ENCODE measurements at regions not wholly inside any gene's neighbourhood (a gene's known extent, or its start where the extent isn't known, plus 50 kb on each side); places are given as distances from the start of the nearest gene placed in this dataset.
"Not testable (repeated sequence)": the region's sequence is repeated elsewhere in the genome, so short reads cannot be mapped to it uniquely, and the experiment has no call there.

DNA sequence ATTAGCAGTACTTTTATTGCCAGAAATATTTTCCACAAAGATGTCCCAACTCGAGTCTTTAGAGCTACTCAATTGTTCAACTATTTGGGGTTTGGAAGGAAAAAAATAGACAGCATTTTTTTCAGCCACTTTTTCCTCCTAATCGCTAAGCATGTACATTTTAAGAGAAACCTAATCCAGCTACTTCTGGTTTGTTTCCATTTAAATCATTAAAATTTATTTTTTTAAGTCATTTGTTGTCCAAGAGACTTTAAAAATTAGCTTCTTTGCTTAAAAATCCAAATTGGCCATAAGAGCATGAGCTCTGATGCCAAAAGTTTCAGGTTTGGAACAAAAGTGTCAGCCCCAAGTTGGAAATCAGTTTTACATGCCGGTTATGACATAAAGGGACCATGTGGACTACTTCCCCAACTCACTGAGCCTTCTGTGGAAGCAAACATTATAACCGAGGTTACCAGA, 186.3 kb upstream of the INTU start:
- H3K4me2 ChIP-seq: no peak overlapping the region
- no peaks in the 10 kb centered on the region for H3K9me3 ChIP-seq
- TF ChIP-seq Cebpa-rat (IDR thresholded peaks at IDR 0.05): no peak
- no peaks in the 10 kb centered on the region for H3K4me1 ChIP-seq
- no peak overlapping the region for H3K4me3 ChIP-seq
- no peak overlapping the region for H3K9ac ChIP-seq
- no peaks in the 10 kb centered on the region for H4K20me1 ChIP-seq
- no peaks in the 10 kb centered on the region for H3K36me3 ChIP-seq
- H3K27me3 ChIP-seq: no peaks in the 10 kb centered on the region
- no peak overlapping the region for H3K27ac ChIP-seq

DNA sequence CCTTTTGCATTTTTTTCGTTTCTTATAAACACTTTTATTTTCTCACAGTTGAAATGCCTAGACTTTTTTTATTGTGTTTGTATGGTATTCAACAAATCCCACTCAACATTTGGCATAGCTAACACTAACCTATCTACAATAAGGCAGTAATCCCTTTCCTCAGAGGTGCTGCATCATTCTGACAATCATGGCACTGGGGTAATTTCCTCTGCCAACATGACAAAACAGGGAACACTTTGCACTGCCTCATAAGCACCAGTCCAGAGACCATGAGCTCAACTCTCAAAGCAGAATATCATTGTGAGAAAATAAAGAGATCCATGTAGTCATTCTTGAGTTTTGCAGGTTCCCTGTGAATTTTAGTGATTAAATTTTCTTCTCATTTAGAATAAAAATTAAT, 183.8 kb upstream of the INTU start:
- TF ChIP-seq Cebpa-rat (IDR thresholded peaks at IDR 0.05): no peak
- Histone ChIP-seq H3K27ac (no peak overlapping the region), H3K4me2 (no peak overlapping the region), H3K9ac (no peak overlapping the region), H3K4me3 (no peak overlapping the region), H3K36me3 (no peaks in the 10 kb centered on the region), H4K20me1 (no peaks in the 10 kb centered on the region), H3K4me1 (no peaks in the 10 kb centered on the region), H3K9me3 (no peaks in the 10 kb centered on the region), H3K27me3 (no peaks in the 10 kb centered on the region)

DNA sequence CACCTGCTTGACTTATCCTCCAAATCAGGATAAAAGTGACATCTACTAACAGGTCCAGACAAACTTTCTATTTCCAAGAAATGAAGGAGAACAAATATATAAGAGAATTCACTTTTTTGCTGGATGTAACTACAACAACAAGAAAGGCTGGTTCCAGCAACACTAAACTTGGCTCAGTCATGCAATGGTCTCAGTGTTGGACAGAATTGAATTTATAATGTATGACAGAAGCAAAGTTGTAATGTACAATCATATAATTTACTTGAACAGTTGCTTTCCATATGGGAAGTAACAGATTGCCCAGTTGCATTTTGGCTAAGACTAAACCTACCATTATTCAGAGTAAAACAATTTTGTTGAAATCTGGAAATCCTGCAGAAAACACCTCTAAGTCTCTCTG, 183.3 kb upstream of the INTU start:
- Histone ChIP-seq H4K20me1 (no peaks in the 10 kb centered on the region), H3K4me2 (no peak overlapping the region), H3K9ac (no peak overlapping the region), H3K4me1 (no peaks in the 10 kb centered on the region), H3K27me3 (no peaks in the 10 kb centered on the region), H3K9me3 (no peaks in the 10 kb centered on the region), H3K36me3 (no peaks in the 10 kb centered on the region), H3K27ac (no peak overlapping the region), H3K4me3 (no peak overlapping the region)
- TF ChIP-seq Cebpa-rat (IDR thresholded peaks at IDR 0.05): no peak

DNA sequence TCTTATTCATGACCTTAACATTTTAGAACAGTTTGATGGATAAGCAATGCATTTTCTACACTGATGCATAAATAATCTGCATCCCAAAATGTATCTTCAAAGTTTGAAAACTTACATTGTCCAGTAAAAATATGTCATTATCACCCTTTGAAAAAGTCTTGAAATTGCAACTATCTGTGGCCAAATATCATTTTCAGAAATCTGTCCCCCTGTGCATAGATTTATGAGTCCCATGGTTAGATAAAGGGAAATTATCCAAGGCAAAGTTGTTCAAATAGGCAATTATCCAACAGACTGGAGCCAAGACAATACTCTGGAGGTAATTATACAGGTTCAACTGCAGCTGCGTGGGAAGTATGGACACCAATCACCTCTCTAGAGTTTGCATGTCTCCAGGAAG, 182.5 kb upstream of the INTU start:
- Histone ChIP-seq H3K27ac (no peak overlapping the region), H3K4me1 (no peaks in the 10 kb centered on the region), H4K20me1 (no peaks in the 10 kb centered on the region), H3K4me3 (no peak overlapping the region), H3K27me3 (no peaks in the 10 kb centered on the region), H3K4me2 (no peak overlapping the region), H3K9ac (no peak overlapping the region), H3K36me3 (no peaks in the 10 kb centered on the region), H3K9me3 (no peaks in the 10 kb centered on the region)
- no peak for TF ChIP-seq Cebpa-rat (IDR thresholded peaks at IDR 0.05)

DNA sequence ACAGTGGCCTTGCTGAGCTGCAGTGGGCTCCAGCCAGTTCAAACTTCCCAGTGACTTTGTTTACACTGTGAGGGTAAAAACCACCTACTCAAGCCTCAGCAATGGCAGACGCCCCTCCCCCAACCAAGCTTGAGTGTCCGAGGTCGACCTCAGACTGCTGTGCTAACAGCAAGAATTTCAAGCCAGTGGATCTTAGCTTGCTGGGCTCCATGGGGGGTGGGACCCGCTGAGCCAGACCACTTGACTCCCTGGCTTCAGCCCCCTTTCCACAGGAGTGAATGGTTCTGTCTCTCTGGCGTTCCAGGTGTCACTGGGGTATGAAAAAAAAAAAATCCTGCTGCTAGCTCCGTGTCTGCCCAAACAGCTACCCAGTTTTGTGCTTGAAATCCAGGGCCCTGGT, 168.9 kb upstream of the INTU start:
- Histone ChIP-seq H3K4me2 (no peak overlapping the region), H3K27ac (no peak overlapping the region), H3K27me3 (no peaks in the 10 kb centered on the region), H4K20me1 (no peaks in the 10 kb centered on the region), H3K36me3 (no peaks in the 10 kb centered on the region), H3K4me1 (no peaks in the 10 kb centered on the region), H3K4me3 (no peak overlapping the region), H3K9ac (no peak overlapping the region), H3K9me3 (no peaks in the 10 kb centered on the region)
- TF ChIP-seq Cebpa-rat (IDR thresholded peaks at IDR 0.05): no peak

DNA sequence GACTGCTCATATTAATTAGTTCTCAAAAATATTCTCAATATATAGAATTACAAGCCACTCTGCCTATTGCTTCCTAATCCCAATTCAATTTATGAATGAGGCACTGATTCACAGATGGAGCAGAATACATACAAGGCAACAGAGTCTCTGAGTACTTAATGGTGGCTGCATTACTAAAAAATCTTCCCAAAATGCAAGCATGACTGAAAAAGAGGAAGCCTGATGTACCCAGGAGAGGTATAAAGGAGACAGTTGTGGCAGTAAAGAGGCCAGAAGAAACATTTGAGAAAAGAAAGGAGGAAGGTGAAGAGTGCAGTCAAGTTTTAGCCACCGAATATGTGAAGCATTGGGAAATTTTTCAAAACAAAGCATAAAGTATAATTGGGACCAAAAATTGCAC, 163.2 kb upstream of the INTU start:
- no peak for TF ChIP-seq Cebpa-rat (IDR thresholded peaks at IDR 0.05)
- H3K4me3 ChIP-seq: no peak overlapping the region
- H3K9ac ChIP-seq: no peak overlapping the region

DNA sequence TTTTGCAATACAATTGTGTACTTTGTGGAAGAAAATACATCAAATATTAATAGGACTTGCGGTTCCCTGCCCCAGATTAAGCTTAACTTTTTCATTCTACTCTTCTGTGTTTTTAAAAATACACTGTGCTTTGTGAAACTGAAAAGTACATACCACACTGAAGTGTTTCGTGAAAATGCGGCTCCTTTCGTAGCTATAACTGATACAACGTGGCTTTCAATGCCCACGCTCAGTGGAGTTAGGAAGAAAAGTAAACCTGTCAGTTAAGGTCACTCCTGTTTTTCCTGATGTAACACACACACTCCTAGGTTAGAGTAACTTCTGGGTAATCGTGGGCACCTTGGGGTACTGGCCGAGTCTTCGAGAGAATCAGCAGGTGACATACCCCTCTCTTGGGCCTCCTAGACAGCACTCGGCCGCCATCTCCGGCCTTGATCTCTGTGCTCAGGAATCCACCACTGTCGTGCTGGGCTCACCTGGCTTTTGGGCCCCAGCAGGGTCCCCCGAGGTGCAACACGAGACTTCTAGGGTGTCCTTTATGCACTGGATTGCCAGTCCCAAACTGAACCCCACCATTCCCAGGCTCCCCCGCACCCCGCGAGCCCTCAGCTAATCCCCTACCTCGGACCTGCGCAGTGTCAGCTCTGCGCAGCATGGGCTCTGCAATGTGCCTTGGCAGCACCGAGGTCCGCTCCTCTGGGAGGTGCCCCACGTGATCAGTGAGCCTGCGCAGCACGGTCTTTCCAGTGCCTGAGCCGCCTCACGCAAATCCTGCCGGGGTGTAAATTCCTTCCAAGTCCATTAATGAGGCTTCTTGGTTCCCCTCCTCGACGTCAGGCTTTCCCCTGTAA, 162.6 kb upstream of the INTU start:
- H3K4me1 ChIP-seq: no peaks in the 10 kb centered on the region
- H3K27ac ChIP-seq: no peak overlapping the region
- no peak overlapping the region for H3K9ac ChIP-seq
- H3K9me3 ChIP-seq: peaks cover 3% of the 10 kb centered on the region; the same call in 1 of the 2 replicates
- H3K4me3 ChIP-seq: no peak overlapping the region
- no peaks in the 10 kb centered on the region for H4K20me1 ChIP-seq
- H3K4me2 ChIP-seq: no peak overlapping the region
- H3K36me3 ChIP-seq: no peaks in the 10 kb centered on the region
- no peak for TF ChIP-seq Cebpa-rat (IDR thresholded peaks at IDR 0.05)
- no peaks in the 10 kb centered on the region for H3K27me3 ChIP-seq

More for the DNA sequence above, 163.2 kb upstream of the INTU start:
- Histone ChIP-seq H3K4me2 (no peak overlapping the region), H3K4me1 (no peaks in the 10 kb centered on the region), H3K27me3 (no peaks in the 10 kb centered on the region), H3K36me3 (no peaks in the 10 kb centered on the region), H3K9me3 (peaks cover 3% of the 10 kb centered on the region; the same call in 1 of the 2 replicates), H3K27ac (no peak overlapping the region), H4K20me1 (no peaks in the 10 kb centered on the region)

DNA sequence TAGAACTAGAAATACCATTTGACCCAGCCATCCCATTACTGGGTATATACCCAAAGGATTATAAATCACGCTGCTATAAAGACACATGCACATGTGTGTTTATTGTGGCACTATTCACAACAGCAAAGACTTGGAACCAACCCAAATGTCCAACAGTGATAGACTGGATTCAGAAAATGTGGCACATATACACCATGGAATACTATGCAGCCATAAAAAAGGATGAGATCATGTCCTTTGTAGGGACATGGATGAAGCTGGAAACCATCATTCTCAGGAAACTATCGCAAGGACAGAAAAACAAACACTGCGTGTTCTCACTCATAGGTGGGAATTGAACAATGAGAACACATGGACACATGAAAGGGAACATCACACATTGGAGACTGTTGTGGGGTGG, 154.5 kb upstream of the INTU start:
- H3K9ac ChIP-seq, H3K4me2 ChIP-seq, H3K36me3 ChIP-seq, H4K20me1 ChIP-seq, H3K27me3 ChIP-seq, H3K4me1 ChIP-seq, H3K9me3 ChIP-seq, H3K4me3 ChIP-seq, H3K27ac ChIP-seq: not testable (repeated sequence)

DNA sequence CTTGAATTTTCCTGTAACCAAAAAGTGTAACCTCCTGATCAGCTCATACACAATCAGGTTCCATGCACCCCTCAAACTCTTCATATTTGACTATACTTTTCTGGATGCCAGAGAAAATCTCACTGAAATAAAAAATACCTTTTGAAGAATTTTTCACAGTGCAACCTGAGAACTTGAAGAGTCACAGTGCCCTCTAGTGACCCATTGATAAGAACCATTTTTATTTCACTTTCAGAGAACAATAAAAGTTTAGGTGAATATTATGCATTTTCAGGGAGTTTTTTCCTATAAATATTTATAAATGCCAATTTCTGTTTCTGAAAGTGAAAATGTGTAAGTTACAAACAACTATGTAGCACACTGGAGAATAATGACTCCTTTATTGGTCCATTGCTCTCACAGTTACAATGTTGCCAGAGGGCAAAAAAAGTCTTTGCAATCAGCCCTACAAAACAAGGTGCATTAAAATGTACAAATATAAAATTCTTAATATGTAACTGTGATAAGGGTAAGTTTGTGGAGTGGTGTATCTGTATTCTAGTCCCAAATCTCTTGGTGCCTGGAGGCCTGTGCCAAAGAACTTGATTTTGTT, 153.6 kb upstream of the INTU start:
- no peak overlapping the region for H3K4me2 ChIP-seq
- no peak for TF ChIP-seq Cebpa-rat (IDR thresholded peaks at IDR 0.05)

DNA sequence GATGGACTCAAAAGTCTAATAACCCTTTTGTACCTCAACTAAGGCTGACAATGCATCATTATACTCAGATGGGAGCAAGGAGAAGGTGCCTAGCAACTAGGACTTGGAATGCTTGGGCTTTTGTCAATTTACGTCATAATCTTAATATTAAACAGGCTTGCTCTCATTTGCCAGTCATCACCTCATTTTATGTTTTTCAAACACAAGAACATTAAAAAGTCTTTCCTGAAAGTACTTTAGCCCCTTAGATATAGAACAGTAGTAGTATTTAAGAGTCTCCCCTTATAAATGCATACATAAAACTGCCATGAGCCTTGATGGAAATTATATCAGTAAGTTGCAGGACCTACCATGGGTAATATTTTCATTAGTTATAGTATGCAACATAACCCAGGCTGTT, 150.7 kb upstream of the INTU start:
- H3K36me3 ChIP-seq: no peaks in the 10 kb centered on the region
- H3K9me3 ChIP-seq: no peaks in the 10 kb centered on the region
- no peak overlapping the region for H3K4me2 ChIP-seq
- no peaks in the 10 kb centered on the region for H3K27me3 ChIP-seq
- no peak overlapping the region for H3K27ac ChIP-seq
- no peaks in the 10 kb centered on the region for H4K20me1 ChIP-seq
- TF ChIP-seq Cebpa-rat (IDR thresholded peaks at IDR 0.05): no peak
- no peak overlapping the region for H3K4me3 ChIP-seq
- no peaks in the 10 kb centered on the region for H3K4me1 ChIP-seq
- H3K9ac ChIP-seq: no peak overlapping the region

More for the DNA sequence above, 153.6 kb upstream of the INTU start:
- Histone ChIP-seq H3K9me3 (no peaks in the 10 kb centered on the region), H3K4me1 (no peaks in the 10 kb centered on the region), H4K20me1 (no peaks in the 10 kb centered on the region), H3K27me3 (no peaks in the 10 kb centered on the region), H3K9ac (no peak overlapping the region), H3K4me3 (no peak overlapping the region), H3K36me3 (no peaks in the 10 kb centered on the region), H3K27ac (no peak overlapping the region)

All from BLaER1 (cell line).